HG02938 (cell line): ENCODE measurements at regions not wholly inside any gene's neighbourhood (a gene's known extent, or its start where the extent isn't known, plus 50 kb on each side); places are given as distances from the start of the nearest gene placed in this dataset.

Experiments used
- ATAC-seq: cut with Tn5 transposase; IDR thresholded peaks from one replicate; pipeline ENCODE4 v1.9.1; 2021; ENCODE audit warnings: mild to moderate bottlenecking, moderate library complexity; ENCODE audit not compliant: unreplicated experiment

- ATAC-seq, result no peak
Observed at GRCh38 chr4:100739426-100739825, 221.6 kb upstream of the EMCN start.

GRCh38 chr4:100738196-100739165, 220.7 kb upstream of the EMCN start:
- ATAC-seq, result no peak

GRCh38 chr4:100736641-100737451, 219.0 kb upstream of the EMCN start:
- no peak for ATAC-seq

- no peak for ATAC-seq
Observed at GRCh38 chr4:100728861-100729260, 211.0 kb upstream of the EMCN start.

- no peak for ATAC-seq
Observed at GRCh38 chr4:100722866-100723459, 205.1 kb upstream of the EMCN start.

GRCh38 chr4:100722133-100722532, 204.3 kb upstream of the EMCN start:
- ATAC-seq, result no peak

GRCh38 chr4:100721490-100721889, 203.7 kb upstream of the EMCN start:
- ATAC-seq, result no peak

- ATAC-seq, result no peak
Observed at GRCh38 chr4:100721077-100721476, 203.3 kb upstream of the EMCN start.

- ATAC-seq, result no peak
Observed at GRCh38 chr4:100716416-100716815, 198.6 kb upstream of the EMCN start.

GRCh38 chr4:100708776-100709175, 191.0 kb upstream of the EMCN start:
- no peak for ATAC-seq

GRCh38 chr4:100707786-100708185, 190.0 kb upstream of the EMCN start:
- ATAC-seq, result no peak

- no peak for ATAC-seq
Observed at GRCh38 chr4:100696531-100696930, 178.7 kb upstream of the EMCN start.

GRCh38 chr4:100695871-100696270, 178.0 kb upstream of the EMCN start:
- ATAC-seq, result no peak

- ATAC-seq, result no peak
Observed at GRCh38 chr4:100695039-100695654, 177.3 kb upstream of the EMCN start.

- ATAC-seq, result no peak
Observed at GRCh38 chr4:100694467-100694866, 176.6 kb upstream of the EMCN start.

- no peak for ATAC-seq
Observed at GRCh38 chr4:100690812-100691211, 173.0 kb upstream of the EMCN start.

GRCh38 chr4:100688368-100688767, 170.5 kb upstream of the EMCN start:
- ATAC-seq, result no peak

GRCh38 chr4:100682477-100683218, 164.8 kb upstream of the EMCN start:
- ATAC-seq, result no peak

GRCh38 chr4:100681289-100681688, 163.5 kb upstream of the EMCN start:
- ATAC-seq, result no peak

- ATAC-seq, result no peak
Observed at GRCh38 chr4:100679926-100680325, 162.1 kb upstream of the EMCN start.
